ENCODE measurements at regions not wholly inside any gene's neighbourhood (a gene's known extent, or its start where the extent isn't known, plus 50 kb on each side); places are given as distances from the start of the nearest gene placed in this dataset.
"Not testable (repeated sequence)": the region's sequence is repeated elsewhere in the genome, so short reads cannot be mapped to it uniquely, and the experiment has no call there.

DNA sequence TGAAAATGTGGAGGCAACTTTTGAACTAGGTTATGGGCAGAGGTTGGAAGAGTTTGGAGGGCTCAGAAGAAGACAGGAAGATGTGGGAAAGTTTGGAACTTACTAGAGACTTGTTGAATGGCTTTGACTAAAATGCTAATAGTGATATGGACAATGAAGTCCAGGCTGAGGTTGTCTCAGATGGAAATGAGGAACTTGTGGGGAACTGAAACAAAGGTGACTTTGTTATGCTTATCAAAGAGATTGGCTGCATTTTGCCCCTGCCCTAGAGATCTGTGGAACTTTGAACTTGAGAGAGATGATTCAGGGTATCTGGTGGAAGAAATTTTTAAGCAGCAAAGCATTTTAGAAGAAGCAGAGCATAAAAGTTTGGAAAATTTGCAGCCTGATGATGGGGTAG is 499.7 kb upstream of the ATP2B1 start:
- H3K4me3 ChIP-seq (ENCODE audit: low read length); H3K36me3 ChIP-seq (ENCODE audit: insufficient read depth, low read length); H3K36me3 Mint-ChIP-seq; POLR2A ChIA-PET; CTCF ChIA-PET; DNase-seq; H3K27ac ChIP-seq (ENCODE audit: low read depth, low read length); H3K4me3 Mint-ChIP-seq; H3K27me3 ChIP-seq (ENCODE audit: insufficient read depth, low read length, poor library complexity, severe bottlenecking); H3K9me3 ChIP-seq (ENCODE audit: low read length); H3K27ac Mint-ChIP-seq; H3K4me1 Mint-ChIP-seq; H3K4me1 ChIP-seq (ENCODE audit: insufficient read depth, low read length): not testable (repeated sequence)
- peaks cover 16 to 24% (median 21%) of the 10 kb centered on the region in 5 donors for H3K9me3 Mint-ChIP-seq
- H3K27me3 Mint-ChIP-seq = peaks cover 8 to 12% of the 10 kb centered on the region in 2 donors

DNA sequence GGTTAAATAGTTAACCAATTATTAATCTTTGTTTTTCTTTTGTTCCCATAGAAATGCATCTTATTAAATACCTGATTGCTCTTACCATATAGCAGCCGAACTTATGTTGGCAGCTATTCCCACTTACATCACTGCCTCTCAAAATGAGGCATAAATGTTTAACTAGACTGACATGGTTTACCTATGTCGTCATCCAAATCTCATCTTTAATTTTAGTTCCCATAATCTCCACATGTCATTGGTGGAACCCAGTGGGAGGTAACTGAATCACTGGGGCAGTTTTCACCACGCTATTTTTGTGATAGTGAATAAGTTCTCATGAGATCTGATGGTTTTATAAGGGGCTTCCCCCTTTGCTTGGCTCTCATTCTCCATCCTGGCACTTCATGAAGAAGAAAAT is 499.2 kb upstream of the ATP2B1 start:
- Histone ChIP-seq H3K27me3 (ENCODE audit: insufficient read depth, low read length, poor library complexity, severe bottlenecking) (no peaks in the 10 kb centered on the region), H3K27ac (ENCODE audit: low read depth, low read length) (no peak overlapping the region), H3K9me3 (ENCODE audit: low read length) (no peaks in the 10 kb centered on the region), H3K4me1 (ENCODE audit: insufficient read depth, low read length) (no peaks in the 10 kb centered on the region), H3K4me3 (ENCODE audit: low read length) (no peak overlapping the region), H3K36me3 (ENCODE audit: insufficient read depth, low read length) (no peaks in the 10 kb centered on the region)
- ChIA-PET CTCF (no interaction called here), POLR2A (no interaction called here)
- H3K27me3 Mint-ChIP-seq = peaks cover 8 to 12% of the 10 kb centered on the region in 2 donors
- no peak overlapping the region for H3K4me3 Mint-ChIP-seq
- H3K9me3 Mint-ChIP-seq = peaks cover 16 to 24% (median 22%) of the 10 kb centered on the region in 5 donors
- DNase-seq = no peak
- peaks cover 0 to 3% (median 0%) of the 10 kb centered on the region in 3 donors for H3K36me3 Mint-ChIP-seq
- H3K4me1 Mint-ChIP-seq = no peaks in the 10 kb centered on the region
- H3K27ac Mint-ChIP-seq = no peak overlapping the region

DNA sequence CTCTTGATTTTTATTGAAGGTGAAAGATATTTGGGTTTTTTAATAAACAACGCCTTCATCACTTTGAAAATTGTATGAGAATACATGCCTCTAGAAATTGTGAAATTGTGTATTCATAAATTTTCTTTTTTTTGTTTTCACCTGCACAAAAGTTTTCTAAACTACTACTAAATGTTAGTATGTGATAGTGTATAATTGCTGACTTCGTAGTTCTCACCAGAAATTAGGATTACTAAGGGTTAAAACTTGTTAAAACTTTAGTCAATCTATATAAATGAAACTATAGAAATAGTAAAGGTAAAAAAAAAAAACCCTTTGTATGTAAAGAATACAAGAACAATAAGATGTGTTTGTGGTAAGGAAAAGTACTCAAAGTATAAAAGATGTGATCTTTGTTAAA is 496.5 kb upstream of the ATP2B1 start:
- Mint-ChIP-seq H3K4me1 (no peaks in the 10 kb centered on the region), H3K36me3 (peaks cover 0 to 3% (median 0%) of the 10 kb centered on the region in 3 donors), H3K4me3 (no peak overlapping the region), H3K27ac (no peak overlapping the region), H3K9me3 (peaks cover 11 to 21% (median 17%) of the 10 kb centered on the region in 5 donors), H3K27me3 (peaks cover 3 to 9% of the 10 kb centered on the region in 2 donors)
- Histone ChIP-seq H3K4me1 (ENCODE audit: insufficient read depth, low read length) (no peaks in the 10 kb centered on the region), H3K27me3 (ENCODE audit: insufficient read depth, low read length, poor library complexity, severe bottlenecking) (no peaks in the 10 kb centered on the region), H3K36me3 (ENCODE audit: insufficient read depth, low read length) (no peaks in the 10 kb centered on the region), H3K4me3 (ENCODE audit: low read length) (no peak overlapping the region), H3K27ac (ENCODE audit: low read depth, low read length) (no peak overlapping the region), H3K9me3 (ENCODE audit: low read length) (no peaks in the 10 kb centered on the region)
- no peak for DNase-seq
- ChIA-PET CTCF (no interaction called here), POLR2A (no interaction called here)

DNA sequence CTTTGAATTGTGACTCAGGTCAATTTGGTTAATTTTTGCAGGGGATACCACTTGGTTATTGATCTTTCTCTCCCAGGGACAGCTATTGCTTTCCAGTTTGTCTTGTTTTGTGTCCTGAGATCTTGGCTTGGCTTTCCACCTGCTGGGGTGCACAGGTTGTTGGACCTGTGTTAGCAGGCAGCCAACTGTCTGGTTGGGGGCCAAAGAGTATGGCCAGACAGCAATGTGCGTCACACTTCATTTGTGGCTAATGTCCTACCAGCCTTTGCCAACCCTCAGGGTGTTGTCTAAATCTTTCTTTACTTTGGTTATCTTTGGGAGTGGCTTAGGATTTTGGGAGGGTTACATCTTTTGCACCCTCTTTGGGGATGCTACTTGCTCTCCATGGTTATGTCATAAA is 494.9 kb upstream of the ATP2B1 start:
- H3K36me3 ChIP-seq (ENCODE audit: insufficient read depth, low read length) = no peaks in the 10 kb centered on the region
- POLR2A ChIA-PET = no interaction called here
- Mint-ChIP-seq H3K27me3 (peaks cover 3 to 6% of the 10 kb centered on the region in 2 donors), H3K27ac (no peak overlapping the region), H3K9me3 (peaks cover 4 to 7% (median 6%) of the 10 kb centered on the region in 5 donors), H3K36me3 (peaks cover 0 to 3% (median 0%) of the 10 kb centered on the region in 3 donors), H3K4me1 (peaks cover 3 to 12% (median 11%) of the 10 kb centered on the region in 3 donors), H3K4me3 (no peak overlapping the region)
- DNase-seq = no peak
- H3K4me1 ChIP-seq (ENCODE audit: insufficient read depth, low read length) = no peaks in the 10 kb centered on the region
- no peaks in the 10 kb centered on the region for H3K9me3 ChIP-seq (ENCODE audit: low read length)
- no peak overlapping the region for H3K27ac ChIP-seq (ENCODE audit: low read depth, low read length)
- CTCF ChIA-PET = no interaction called here
- H3K4me3 ChIP-seq (ENCODE audit: low read length) = no peak overlapping the region
- H3K27me3 ChIP-seq (ENCODE audit: insufficient read depth, low read length, poor library complexity, severe bottlenecking) = no peaks in the 10 kb centered on the region

DNA sequence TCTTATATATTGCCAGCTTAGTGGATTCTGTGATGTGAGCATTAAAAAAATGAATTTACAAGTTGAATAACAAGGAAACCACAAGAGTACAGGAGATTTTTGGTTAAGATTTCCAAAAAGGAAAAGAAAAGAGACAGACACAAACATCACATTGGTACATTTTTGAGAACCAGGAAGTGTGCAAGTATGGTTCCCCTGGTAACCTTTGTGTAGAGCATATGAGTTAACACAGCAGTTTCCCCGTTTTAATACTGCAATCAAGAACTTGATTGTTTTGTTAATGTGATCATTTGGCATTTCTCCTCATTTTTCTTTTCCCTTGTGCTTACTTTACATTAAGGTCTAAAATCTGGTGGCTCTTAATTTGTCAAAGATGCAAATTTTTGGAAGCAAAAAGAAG is 490.4 kb upstream of the ATP2B1 start:
- peak in 1 of 5 donors; percentile 5 for DNase-seq
- Histone ChIP-seq H3K27ac (ENCODE audit: low read depth, low read length) (no peak overlapping the region), H3K9me3 (ENCODE audit: low read length) (no peaks in the 10 kb centered on the region), H3K36me3 (ENCODE audit: insufficient read depth, low read length) (no peaks in the 10 kb centered on the region), H3K4me3 (ENCODE audit: low read length) (no peak overlapping the region), H3K4me1 (ENCODE audit: insufficient read depth, low read length) (no peaks in the 10 kb centered on the region), H3K27me3 (ENCODE audit: insufficient read depth, low read length, poor library complexity, severe bottlenecking) (no peaks in the 10 kb centered on the region)
- ChIA-PET CTCF (no interaction called here), POLR2A (no interaction called here)
- H3K36me3 Mint-ChIP-seq = no peaks in the 10 kb centered on the region
- H3K9me3 Mint-ChIP-seq = peaks cover 0 to 3% (median 0%) of the 10 kb centered on the region in 5 donors
- no peak overlapping the region for H3K27ac Mint-ChIP-seq
- no peak overlapping the region for H3K4me3 Mint-ChIP-seq
- H3K4me1 Mint-ChIP-seq = peaks cover 3 to 13% (median 11%) of the 10 kb centered on the region in 3 donors
- peaks cover 0 to 8% of the 10 kb centered on the region in 2 donors for H3K27me3 Mint-ChIP-seq

DNA sequence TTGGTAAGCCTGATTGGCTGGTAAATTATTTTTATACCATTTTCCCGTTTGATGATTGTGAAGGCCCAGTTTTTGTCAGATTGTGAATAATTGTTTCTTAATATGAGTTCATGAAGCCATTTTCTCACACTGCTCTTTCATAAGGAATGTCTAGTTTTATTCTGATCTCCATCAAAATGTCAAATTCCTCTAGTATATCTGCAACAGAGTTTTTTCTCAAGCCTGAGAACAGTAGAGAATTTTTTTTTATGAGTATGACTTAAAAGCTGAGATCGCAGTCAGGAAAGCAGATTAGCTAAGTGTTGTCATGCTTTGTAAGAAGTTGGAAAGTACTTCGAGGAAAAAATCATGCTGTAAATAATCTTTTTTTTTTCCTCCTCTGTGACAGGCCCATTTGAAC is 484.9 kb upstream of the ATP2B1 start:
- Histone ChIP-seq H3K4me3 (ENCODE audit: low read length) (no peak overlapping the region), H3K27ac (ENCODE audit: low read depth, low read length) (no peak overlapping the region), H3K9me3 (ENCODE audit: low read length) (no peaks in the 10 kb centered on the region), H3K4me1 (ENCODE audit: insufficient read depth, low read length) (no peaks in the 10 kb centered on the region), H3K36me3 (ENCODE audit: insufficient read depth, low read length) (no peaks in the 10 kb centered on the region), H3K27me3 (ENCODE audit: insufficient read depth, low read length, poor library complexity, severe bottlenecking) (no peaks in the 10 kb centered on the region)
- no peaks in the 10 kb centered on the region for H3K9me3 Mint-ChIP-seq
- ChIA-PET POLR2A (no interaction called here), CTCF (no interaction called here)
- no peak for DNase-seq
- H3K36me3 Mint-ChIP-seq = no peaks in the 10 kb centered on the region
- no peak overlapping the region for H3K4me3 Mint-ChIP-seq
- H3K4me1 Mint-ChIP-seq = peaks cover 0 to 1% (median 0%) of the 10 kb centered on the region in 3 donors
- H3K27ac Mint-ChIP-seq = no peak overlapping the region
- peaks cover 0 to 7% of the 10 kb centered on the region in 2 donors for H3K27me3 Mint-ChIP-seq

DNA sequence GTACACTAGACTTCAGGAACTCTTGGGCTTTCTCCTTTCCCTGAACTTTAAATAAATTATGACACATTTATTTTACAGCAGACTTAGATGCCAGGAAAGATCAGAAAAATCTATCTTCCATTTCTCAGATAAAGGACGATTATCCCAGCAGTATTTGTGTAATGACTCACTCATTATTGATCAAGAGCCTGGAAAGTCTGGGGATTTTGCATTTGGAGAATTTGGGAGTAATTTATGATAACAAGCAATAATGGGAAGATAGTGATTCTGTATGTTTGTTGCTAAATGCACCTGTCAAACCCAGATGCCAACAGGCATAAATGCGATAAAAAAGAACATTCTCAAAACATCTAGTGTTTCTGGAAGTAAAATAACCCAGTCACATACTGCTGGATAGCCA is 480.2 kb upstream of the ATP2B1 start:
- Mint-ChIP-seq H3K9me3 (peaks cover 0 to 2% (median 0%) of the 10 kb centered on the region in 5 donors), H3K36me3 (no peaks in the 10 kb centered on the region), H3K27me3 (peaks cover 2 to 15% of the 10 kb centered on the region in 2 donors), H3K4me1 (peaks cover 0 to 7% (median 5%) of the 10 kb centered on the region in 3 donors), H3K4me3 (no peak overlapping the region), H3K27ac (no peak overlapping the region)
- Histone ChIP-seq H3K4me3 (ENCODE audit: low read length) (no peak overlapping the region), H3K9me3 (ENCODE audit: low read length) (no peaks in the 10 kb centered on the region), H3K27me3 (ENCODE audit: insufficient read depth, low read length, poor library complexity, severe bottlenecking) (no peaks in the 10 kb centered on the region), H3K36me3 (ENCODE audit: insufficient read depth, low read length) (no peaks in the 10 kb centered on the region), H3K27ac (ENCODE audit: low read depth, low read length) (no peak overlapping the region), H3K4me1 (ENCODE audit: insufficient read depth, low read length) (no peaks in the 10 kb centered on the region)
- POLR2A ChIA-PET = no interaction called here
- CTCF ChIA-PET = no interaction called here
- DNase-seq = no peak

DNA sequence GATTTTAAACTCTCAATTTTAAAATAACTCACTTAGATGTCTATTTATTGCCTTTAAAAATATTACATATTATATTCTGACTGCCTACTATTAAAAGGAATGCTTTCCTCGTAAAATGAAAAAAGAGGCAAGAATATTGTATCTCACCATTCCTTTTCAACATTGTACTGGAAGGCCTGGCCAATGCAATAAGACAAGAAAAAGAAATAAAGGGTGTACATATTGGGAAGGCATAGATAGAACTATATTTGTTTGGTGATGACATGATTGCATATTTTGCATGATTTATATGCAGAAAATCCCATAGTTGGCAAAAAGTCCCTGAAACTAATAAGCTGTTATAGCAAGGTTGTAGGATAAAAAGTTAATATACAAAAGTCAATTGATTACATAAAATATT is 474.6 kb upstream of the ATP2B1 start:
- Histone ChIP-seq H3K9me3 (ENCODE audit: low read length) (no peaks in the 10 kb centered on the region), H3K4me1 (ENCODE audit: insufficient read depth, low read length) (no peaks in the 10 kb centered on the region), H3K27ac (ENCODE audit: low read depth, low read length) (no peak overlapping the region), H3K36me3 (ENCODE audit: insufficient read depth, low read length) (no peaks in the 10 kb centered on the region), H3K4me3 (ENCODE audit: low read length) (no peak overlapping the region), H3K27me3 (ENCODE audit: insufficient read depth, low read length, poor library complexity, severe bottlenecking) (no peaks in the 10 kb centered on the region)
- Mint-ChIP-seq H3K4me1 (peaks cover 0 to 7% (median 5%) of the 10 kb centered on the region in 3 donors), H3K27ac (no peak overlapping the region), H3K36me3 (no peaks in the 10 kb centered on the region), H3K4me3 (no peak overlapping the region), H3K9me3 (peaks cover 3 to 9% (median 8%) of the 10 kb centered on the region in 5 donors), H3K27me3 (peaks cover 2 to 25% of the 10 kb centered on the region in 2 donors)
- CTCF ChIA-PET = no interaction called here
- DNase-seq = no peak
- POLR2A ChIA-PET = no interaction called here

DNA sequence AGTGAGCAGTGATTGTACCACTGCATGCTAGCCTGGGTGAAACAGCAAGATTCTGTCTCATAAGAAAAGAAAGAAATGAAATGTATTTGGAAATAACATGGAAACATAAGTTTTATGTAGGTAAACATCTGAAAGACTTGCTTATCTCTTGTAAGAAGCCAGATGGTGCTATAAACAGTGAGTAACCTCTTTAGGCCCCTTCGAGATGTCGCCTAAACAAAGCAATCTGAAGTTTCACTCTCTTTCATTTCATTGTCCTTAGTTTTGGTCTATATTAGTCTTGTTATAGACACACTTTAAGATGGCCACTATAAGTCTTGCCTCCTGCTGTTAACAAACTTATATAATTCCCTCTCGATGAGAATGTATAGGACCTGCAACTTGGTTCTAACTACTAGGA is 472.6 kb upstream of the ATP2B1 start:
- DNase-seq = no peak
- Mint-ChIP-seq H3K9me3 (peaks cover 3 to 9% (median 8%) of the 10 kb centered on the region in 5 donors), H3K36me3 (no peaks in the 10 kb centered on the region), H3K27ac (no peak overlapping the region), H3K27me3 (peaks cover 0 to 17% of the 10 kb centered on the region in 2 donors), H3K4me3 (no peak overlapping the region), H3K4me1 (peaks cover 0 to 5% (median 2%) of the 10 kb centered on the region in 3 donors)
- H3K36me3 ChIP-seq (ENCODE audit: insufficient read depth, low read length) = no peaks in the 10 kb centered on the region
- ChIA-PET CTCF (no interaction called here), POLR2A (no interaction called here)
- H3K27ac ChIP-seq (ENCODE audit: low read depth, low read length) = no peak overlapping the region
- no peaks in the 10 kb centered on the region for H3K27me3 ChIP-seq (ENCODE audit: insufficient read depth, low read length, poor library complexity, severe bottlenecking)
- no peaks in the 10 kb centered on the region for H3K4me1 ChIP-seq (ENCODE audit: insufficient read depth, low read length)
- H3K9me3 ChIP-seq (ENCODE audit: low read length) = no peaks in the 10 kb centered on the region
- no peak overlapping the region for H3K4me3 ChIP-seq (ENCODE audit: low read length)

Data from CD8-positive, alpha-beta memory T cell (primary cell).